ENCODE measurements at regions not wholly inside any gene's neighbourhood (a gene's known extent, or its start where the extent isn't known, plus 50 kb on each side); places are given as distances from the start of the nearest gene placed in this dataset.

GRCh38 chr2:13574831-13575230 is 858.1 kb downstream of the TRIB2 start:
- H3K27ac ChIP-seq (ENCODE audit: low read length) = no peak overlapping the region
- no CpG with 5 or more reads among the region's 2 CpGs for WGBS (ENCODE audit: insufficient coverage, low lambda C conversion rate)
- H3K27me3 ChIP-seq (ENCODE audit: control insufficient read depth, insufficient read depth, low read length) = no peaks in the 10 kb centered on the region
- H3K4me3 ChIP-seq (ENCODE audit: low read length) = no peak overlapping the region
- H3K9me3 ChIP-seq (ENCODE audit: control insufficient read depth, low read depth, low read length) = no peaks in the 10 kb centered on the region
- DNase-seq = no peak
- no peaks in the 10 kb centered on the region for H3K4me1 ChIP-seq (ENCODE audit: control insufficient read depth, insufficient read depth, low read length)
- no peaks in the 10 kb centered on the region for H3K36me3 ChIP-seq (ENCODE audit: control insufficient read depth, insufficient read depth, low read length)

- H3K36me3 ChIP-seq (ENCODE audit: control insufficient read depth, insufficient read depth, low read length) = no peaks in the 10 kb centered on the region
- DNase-seq = no peak
- no CpG with 5 or more reads among the region's 2 CpGs for WGBS (ENCODE audit: insufficient coverage, low lambda C conversion rate)
Measured at GRCh38 chr2:13576406-13577036, 859.8 kb downstream of the TRIB2 start.

DNA sequence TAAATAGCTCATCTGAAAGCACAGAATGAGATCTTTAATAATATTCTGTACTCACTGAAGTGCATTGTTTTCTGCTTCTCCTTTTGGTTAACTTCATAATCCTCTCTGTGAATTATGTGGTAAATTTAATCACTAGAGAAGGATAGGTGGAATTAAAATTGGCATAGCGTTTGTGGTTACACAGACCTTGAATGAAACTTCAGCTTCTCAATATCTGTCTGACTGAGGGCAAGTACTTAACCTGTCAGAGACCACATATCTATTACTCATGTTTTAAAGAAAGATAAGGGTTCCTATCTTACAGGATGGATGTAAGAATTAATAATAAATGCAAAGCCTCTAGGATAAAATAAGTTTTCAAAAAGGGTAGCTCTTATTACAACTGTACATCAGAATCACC is 861.8 kb downstream of the TRIB2 start:
- Histone ChIP-seq H3K9me3 (ENCODE audit: control insufficient read depth, low read depth, low read length) (no peaks in the 10 kb centered on the region), H3K36me3 (ENCODE audit: control insufficient read depth, insufficient read depth, low read length) (no peaks in the 10 kb centered on the region), H3K27me3 (ENCODE audit: control insufficient read depth, insufficient read depth, low read length) (no peaks in the 10 kb centered on the region), H3K27ac (ENCODE audit: low read length) (no peak overlapping the region), H3K4me3 (ENCODE audit: low read length) (no peak overlapping the region), H3K4me1 (ENCODE audit: control insufficient read depth, insufficient read depth, low read length) (no peaks in the 10 kb centered on the region)
- no CpG with 5 or more reads among the region's 1 CpG for WGBS (ENCODE audit: insufficient coverage, low lambda C conversion rate)
- no peak for DNase-seq

More at GRCh38 chr2:13576406-13577036, 859.8 kb downstream of the TRIB2 start:
- no peak overlapping the region for H3K27ac ChIP-seq (ENCODE audit: low read length)
- no peaks in the 10 kb centered on the region for H3K4me1 ChIP-seq (ENCODE audit: control insufficient read depth, insufficient read depth, low read length)
- H3K4me3 ChIP-seq (ENCODE audit: low read length) = no peak overlapping the region
- H3K9me3 ChIP-seq (ENCODE audit: control insufficient read depth, low read depth, low read length) = no peaks in the 10 kb centered on the region
- H3K27me3 ChIP-seq (ENCODE audit: control insufficient read depth, insufficient read depth, low read length) = no peaks in the 10 kb centered on the region

GRCh38 chr2:13581471-13581870 is 864.7 kb downstream of the TRIB2 start:
- H3K27me3 ChIP-seq (ENCODE audit: control insufficient read depth, insufficient read depth, low read length) = no peaks in the 10 kb centered on the region
- no peak for DNase-seq
- H3K36me3 ChIP-seq (ENCODE audit: control insufficient read depth, insufficient read depth, low read length) = no peaks in the 10 kb centered on the region
- 100% methylated on average over 1 of the region's 10 CpGs for WGBS (ENCODE audit: insufficient coverage, low lambda C conversion rate)
- H3K4me3 ChIP-seq (ENCODE audit: low read length) = no peak overlapping the region
- no peaks in the 10 kb centered on the region for H3K9me3 ChIP-seq (ENCODE audit: control insufficient read depth, low read depth, low read length)
- no peaks in the 10 kb centered on the region for H3K4me1 ChIP-seq (ENCODE audit: control insufficient read depth, insufficient read depth, low read length)
- H3K27ac ChIP-seq (ENCODE audit: low read length) = no peak overlapping the region

DNA sequence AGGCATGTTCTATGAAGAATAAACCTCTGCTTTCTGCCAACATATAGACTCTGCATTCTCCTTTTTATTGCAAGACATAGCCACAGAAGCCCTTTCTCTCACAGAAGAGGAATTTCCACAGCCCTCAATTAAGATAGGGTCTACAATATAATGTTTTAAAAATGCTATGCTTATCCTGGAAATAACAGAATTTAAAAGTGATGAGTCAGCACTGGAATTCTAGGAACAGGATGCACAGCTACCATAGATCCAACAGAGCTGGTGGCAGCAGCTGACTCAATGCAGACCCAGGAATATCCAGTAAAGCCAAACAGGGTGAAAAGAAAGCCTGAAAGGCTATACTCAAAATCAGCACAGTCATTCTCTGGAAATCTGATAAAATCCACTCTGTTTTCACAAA is 866.9 kb downstream of the TRIB2 start:
- no peak for DNase-seq
- Histone ChIP-seq H3K4me1 (ENCODE audit: control insufficient read depth, insufficient read depth, low read length) (no peaks in the 10 kb centered on the region), H3K27ac (ENCODE audit: low read length) (no peak overlapping the region), H3K4me3 (ENCODE audit: low read length) (no peak overlapping the region), H3K9me3 (ENCODE audit: control insufficient read depth, low read depth, low read length) (no peaks in the 10 kb centered on the region), H3K27me3 (ENCODE audit: control insufficient read depth, insufficient read depth, low read length) (no peaks in the 10 kb centered on the region), H3K36me3 (ENCODE audit: control insufficient read depth, insufficient read depth, low read length) (no peaks in the 10 kb centered on the region)

DNA sequence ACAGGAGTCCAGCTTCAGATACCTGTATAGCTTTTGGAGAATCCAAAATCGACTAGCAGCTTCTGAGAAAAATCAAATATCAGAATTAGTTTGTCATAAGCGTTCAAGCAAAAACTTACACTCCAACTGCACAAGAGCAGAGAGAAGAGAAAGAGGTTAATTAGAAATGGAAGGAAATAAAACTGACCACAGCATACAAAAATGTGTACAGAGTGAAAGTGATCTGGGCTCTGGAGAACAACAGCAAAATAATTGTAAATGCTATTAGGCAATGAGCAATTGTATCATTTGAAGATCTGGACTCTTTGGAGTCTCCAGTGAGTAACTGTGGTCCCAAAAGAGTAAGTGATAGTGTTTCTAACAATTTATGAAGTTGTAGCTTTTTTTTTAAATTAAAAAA is 867.3 kb downstream of the TRIB2 start:
- Histone ChIP-seq H3K27me3 (ENCODE audit: control insufficient read depth, insufficient read depth, low read length) (no peaks in the 10 kb centered on the region), H3K4me3 (ENCODE audit: low read length) (no peak overlapping the region), H3K36me3 (ENCODE audit: control insufficient read depth, insufficient read depth, low read length) (no peaks in the 10 kb centered on the region), H3K4me1 (ENCODE audit: control insufficient read depth, insufficient read depth, low read length) (no peaks in the 10 kb centered on the region), H3K9me3 (ENCODE audit: control insufficient read depth, low read depth, low read length) (no peaks in the 10 kb centered on the region), H3K27ac (ENCODE audit: low read length) (no peak overlapping the region)
- 50% methylated on average over 1 of the region's 2 CpGs for WGBS (ENCODE audit: insufficient coverage, low lambda C conversion rate)
- no peak for DNase-seq

DNA sequence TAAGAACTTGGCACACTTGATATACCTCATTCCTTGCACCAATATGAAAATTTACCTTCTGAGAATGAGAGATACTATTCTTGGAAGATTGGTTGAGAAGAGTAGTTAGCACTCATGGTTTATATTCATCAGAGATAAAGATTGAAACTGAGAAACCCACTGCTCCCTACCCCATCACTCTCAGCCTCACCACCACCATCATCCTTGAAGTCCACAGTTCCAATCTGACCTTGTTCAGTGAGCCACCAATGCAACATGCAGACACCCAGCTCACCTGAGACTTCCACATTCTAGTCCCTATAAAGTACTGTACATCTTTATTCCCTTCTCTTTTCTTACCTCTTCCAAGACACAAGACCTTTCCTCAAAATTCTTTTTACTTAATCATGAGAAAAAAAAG is 869.0 kb downstream of the TRIB2 start:
- H3K4me1 ChIP-seq (ENCODE audit: control insufficient read depth, insufficient read depth, low read length) = no peaks in the 10 kb centered on the region
- no peaks in the 10 kb centered on the region for H3K9me3 ChIP-seq (ENCODE audit: control insufficient read depth, low read depth, low read length)
- H3K4me3 ChIP-seq (ENCODE audit: low read length) = no peak overlapping the region
- DNase-seq = no peak
- no peaks in the 10 kb centered on the region for H3K27me3 ChIP-seq (ENCODE audit: control insufficient read depth, insufficient read depth, low read length)
- H3K36me3 ChIP-seq (ENCODE audit: control insufficient read depth, insufficient read depth, low read length) = no peaks in the 10 kb centered on the region
- H3K27ac ChIP-seq (ENCODE audit: low read length) = no peak overlapping the region

GRCh38 chr2:13596233-13596632 is 879.5 kb downstream of the TRIB2 start:
- Histone ChIP-seq H3K27ac (ENCODE audit: low read length) (no peak overlapping the region), H3K9me3 (ENCODE audit: control insufficient read depth, low read depth, low read length) (no peaks in the 10 kb centered on the region), H3K36me3 (ENCODE audit: control insufficient read depth, insufficient read depth, low read length) (no peaks in the 10 kb centered on the region), H3K4me3 (ENCODE audit: low read length) (no peak overlapping the region), H3K27me3 (ENCODE audit: control insufficient read depth, insufficient read depth, low read length) (no peaks in the 10 kb centered on the region), H3K4me1 (ENCODE audit: control insufficient read depth, insufficient read depth, low read length) (no peaks in the 10 kb centered on the region)
- DNase-seq = no peak
- 66% methylated on average over 4 of the region's 4 CpGs for WGBS (ENCODE audit: insufficient coverage, low lambda C conversion rate)

DNA sequence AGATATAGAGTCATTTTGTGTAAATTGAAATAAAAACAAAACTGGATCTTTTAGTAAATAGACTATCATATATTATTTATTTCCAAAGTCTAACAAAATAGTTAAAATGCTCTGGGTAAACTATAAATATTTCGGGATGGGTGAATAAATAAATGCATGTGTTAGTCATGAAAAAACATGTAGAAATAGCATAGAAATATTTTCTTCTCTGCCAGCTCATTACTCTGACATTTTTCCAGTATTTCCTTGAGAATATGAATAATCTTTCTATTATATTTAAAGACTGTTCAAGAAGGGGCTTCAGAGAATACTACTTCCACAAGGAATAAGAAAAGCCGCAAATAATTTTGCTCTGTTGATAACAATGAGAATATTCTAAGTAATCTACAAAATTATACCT is 880.4 kb downstream of the TRIB2 start:
- Histone ChIP-seq H3K36me3 (ENCODE audit: control insufficient read depth, insufficient read depth, low read length) (no peaks in the 10 kb centered on the region), H3K4me3 (ENCODE audit: low read length) (no peak overlapping the region), H3K27ac (ENCODE audit: low read length) (no peak overlapping the region), H3K4me1 (ENCODE audit: control insufficient read depth, insufficient read depth, low read length) (no peaks in the 10 kb centered on the region), H3K27me3 (ENCODE audit: control insufficient read depth, insufficient read depth, low read length) (no peaks in the 10 kb centered on the region), H3K9me3 (ENCODE audit: control insufficient read depth, low read depth, low read length) (no peaks in the 10 kb centered on the region)
- WGBS (ENCODE audit: insufficient coverage, low lambda C conversion rate) = 83% methylated on average over 2 of the region's 2 CpGs
- no peak for DNase-seq

DNA sequence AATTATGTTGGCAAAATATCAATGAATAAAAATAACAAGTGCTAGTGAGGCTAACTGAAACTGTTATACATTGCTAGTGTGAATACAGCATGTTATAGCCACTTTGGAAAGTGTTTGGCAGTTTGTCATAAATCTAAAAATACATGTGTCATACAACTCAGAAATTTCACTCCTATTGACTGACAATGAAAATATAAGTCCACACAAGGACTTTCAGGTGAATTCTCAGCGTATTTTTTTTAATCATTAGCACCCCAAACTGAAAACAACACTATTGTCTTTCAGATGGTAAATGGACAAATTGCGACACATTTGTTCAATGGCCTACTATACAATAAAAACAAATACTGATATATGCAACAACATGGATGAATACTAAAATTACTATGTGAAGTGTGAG is 884.8 kb downstream of the TRIB2 start:
- DNase-seq = no peak
- no peak overlapping the region for H3K4me3 ChIP-seq (ENCODE audit: low read length)
- H3K27me3 ChIP-seq (ENCODE audit: control insufficient read depth, insufficient read depth, low read length) = no peaks in the 10 kb centered on the region
- H3K9me3 ChIP-seq (ENCODE audit: control insufficient read depth, low read depth, low read length) = no peaks in the 10 kb centered on the region
- WGBS (ENCODE audit: insufficient coverage, low lambda C conversion rate) = 50% methylated on average over 1 of the region's 2 CpGs
- H3K27ac ChIP-seq (ENCODE audit: low read length) = no peak overlapping the region
- H3K36me3 ChIP-seq (ENCODE audit: control insufficient read depth, insufficient read depth, low read length) = no peaks in the 10 kb centered on the region
- no peaks in the 10 kb centered on the region for H3K4me1 ChIP-seq (ENCODE audit: control insufficient read depth, insufficient read depth, low read length)

GRCh38 chr2:13604951-13605661 is 888.4 kb downstream of the TRIB2 start:
- no peaks in the 10 kb centered on the region for H3K27me3 ChIP-seq (ENCODE audit: control insufficient read depth, insufficient read depth, low read length)
- no peaks in the 10 kb centered on the region for H3K9me3 ChIP-seq (ENCODE audit: control insufficient read depth, low read depth, low read length)
- 100% methylated on average over 1 of the region's 9 CpGs for WGBS (ENCODE audit: insufficient coverage, low lambda C conversion rate)
- no peaks in the 10 kb centered on the region for H3K4me1 ChIP-seq (ENCODE audit: control insufficient read depth, insufficient read depth, low read length)
- no peak overlapping the region for H3K27ac ChIP-seq (ENCODE audit: low read length)
- no peak for DNase-seq
- H3K36me3 ChIP-seq (ENCODE audit: control insufficient read depth, insufficient read depth, low read length) = no peaks in the 10 kb centered on the region
- no peak overlapping the region for H3K4me3 ChIP-seq (ENCODE audit: low read length)
